NCI-H446 treated with DMSO at 0.1 percent for 48 hours (cell line): ENCODE measurements at regions not wholly inside any gene's neighbourhood (a gene's known extent, or its start where the extent isn't known, plus 50 kb on each side); places are given as distances from the start of the nearest gene placed in this dataset.
"Not testable (repeated sequence)": the region's sequence is repeated elsewhere in the genome, so short reads cannot be mapped to it uniquely, and the experiment has no call there.

Experiments used
- DNase-seq: peaks from one replicate; lab custom pipeline; 2025; lab: John Stamatoyannopoulos, UW

DNA sequence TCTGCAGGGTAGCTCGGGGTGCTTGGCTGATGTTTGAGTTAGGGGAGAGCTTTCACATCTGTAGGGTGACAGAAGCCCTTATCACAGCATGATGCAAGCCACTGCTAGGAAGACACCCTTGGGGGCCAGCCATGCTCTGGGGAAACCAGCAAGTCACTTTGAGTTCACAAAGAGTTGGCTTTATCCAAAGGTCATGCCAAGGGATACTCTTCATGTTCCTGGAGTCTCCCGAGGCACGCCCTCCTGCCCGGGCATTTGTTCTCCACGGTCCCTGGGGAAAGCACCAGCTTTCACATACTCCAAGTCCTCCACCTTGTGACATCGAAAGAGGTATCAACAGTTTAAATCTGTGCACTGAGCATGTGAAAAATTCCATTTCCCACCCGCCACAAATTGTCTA lies 227.7 kb downstream of the VAPA start:
- no peak for DNase-seq

- no peak for DNase-seq
These were observed 228.2 kb downstream of the VAPA start for GRCh38 chr18:10142056-10142455.

DNA sequence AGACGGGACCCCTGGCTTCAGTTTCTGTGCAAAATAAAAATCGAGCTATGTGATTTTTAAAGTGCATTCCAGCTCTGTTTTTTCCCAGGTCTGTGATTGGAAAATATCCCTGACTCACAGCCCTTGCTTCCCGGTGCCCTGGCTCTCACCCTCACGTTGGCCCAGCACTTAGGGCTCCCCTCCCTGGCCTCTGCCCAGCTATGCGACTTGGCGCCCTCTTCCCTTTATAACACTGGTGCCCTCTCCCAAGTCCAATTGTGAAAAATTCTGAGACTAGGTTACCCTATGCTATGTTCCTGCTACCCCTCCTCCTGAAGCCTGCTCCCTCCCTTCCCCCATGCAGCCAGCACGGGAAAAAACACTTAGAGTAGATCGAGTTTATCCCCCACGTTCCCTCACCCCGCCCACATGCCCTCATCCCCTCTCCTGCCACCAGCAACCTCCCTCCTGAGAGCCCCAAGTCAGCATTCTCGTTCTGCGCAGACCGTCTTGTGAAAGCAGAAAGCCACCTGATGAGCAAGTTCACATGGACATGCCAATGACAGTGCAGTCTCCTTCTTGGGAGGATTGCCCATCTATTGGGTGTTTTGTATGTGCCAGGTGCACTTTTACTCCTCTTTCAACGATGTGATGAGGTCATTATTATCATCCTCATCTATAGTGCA lies 228.8 kb downstream of the VAPA start:
- DNase-seq = no peak

DNA sequence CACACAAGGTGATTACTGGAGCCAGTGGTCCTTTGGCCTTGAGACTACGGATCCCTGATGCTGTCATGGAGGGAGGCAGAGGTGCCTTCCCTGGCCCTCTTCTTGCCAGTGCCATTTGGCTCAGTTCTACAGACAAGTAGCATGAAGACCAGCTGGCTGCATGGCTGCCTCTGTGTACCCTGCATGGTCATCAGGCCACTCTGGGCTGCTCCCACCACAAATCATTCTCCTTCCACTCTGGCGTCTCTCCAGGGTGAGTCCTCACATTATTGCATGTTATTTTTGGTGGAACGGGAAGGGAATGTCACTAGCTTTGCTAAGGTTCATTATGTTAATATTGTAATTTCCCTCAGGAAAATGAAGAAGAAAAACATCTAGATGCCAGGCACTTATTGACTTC lies 229.8 kb downstream of the VAPA start:
- DNase-seq = no peak

DNA sequence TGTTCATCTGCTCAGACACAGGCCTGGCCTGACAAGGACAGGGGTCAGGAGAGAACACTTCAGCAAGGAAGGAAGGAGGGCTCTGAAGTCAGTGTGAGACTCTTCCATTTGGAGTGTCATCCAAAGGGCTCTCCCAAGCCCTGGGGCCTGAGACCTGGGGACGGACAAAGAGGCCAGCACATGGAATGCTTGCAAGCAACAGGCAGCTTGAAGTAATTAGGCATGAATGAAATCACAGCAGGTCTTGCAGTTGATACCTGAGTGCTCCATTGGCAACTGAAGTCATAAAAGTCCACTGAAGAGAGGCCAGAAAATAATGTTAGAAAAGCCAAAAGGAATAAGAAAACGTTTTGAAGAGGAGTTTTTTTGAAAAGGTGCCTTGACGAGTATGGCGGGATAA lies 231.7 kb downstream of the VAPA start:
- DNase-seq = no peak

DNA sequence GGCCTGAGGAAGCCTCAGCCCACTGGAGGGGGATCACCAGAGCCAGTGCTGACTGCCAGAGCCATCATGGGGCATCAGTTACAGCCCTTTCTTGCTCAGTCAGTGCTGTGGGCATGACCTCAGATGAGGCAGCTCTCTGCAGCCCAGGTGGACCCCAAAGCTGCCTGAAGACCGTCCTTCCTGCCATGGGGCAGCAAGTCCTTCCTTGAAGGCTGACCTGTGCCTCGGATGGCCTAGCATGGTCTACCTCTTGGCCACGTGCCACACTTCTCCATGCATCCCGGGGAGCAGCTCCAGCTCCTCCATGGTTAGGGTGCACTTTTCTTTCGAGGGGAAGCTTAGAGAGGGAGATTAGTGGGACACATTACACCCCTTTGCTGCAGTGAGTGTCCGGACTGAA lies 233.4 kb downstream of the VAPA start:
- DNase-seq = no peak

GRCh38 chr18:10147752-10148151 lies 233.9 kb downstream of the VAPA start:
- no peak for DNase-seq

GRCh38 chr18:10148189-10148929 lies 234.5 kb downstream of the VAPA start:
- DNase-seq = no peak

DNA sequence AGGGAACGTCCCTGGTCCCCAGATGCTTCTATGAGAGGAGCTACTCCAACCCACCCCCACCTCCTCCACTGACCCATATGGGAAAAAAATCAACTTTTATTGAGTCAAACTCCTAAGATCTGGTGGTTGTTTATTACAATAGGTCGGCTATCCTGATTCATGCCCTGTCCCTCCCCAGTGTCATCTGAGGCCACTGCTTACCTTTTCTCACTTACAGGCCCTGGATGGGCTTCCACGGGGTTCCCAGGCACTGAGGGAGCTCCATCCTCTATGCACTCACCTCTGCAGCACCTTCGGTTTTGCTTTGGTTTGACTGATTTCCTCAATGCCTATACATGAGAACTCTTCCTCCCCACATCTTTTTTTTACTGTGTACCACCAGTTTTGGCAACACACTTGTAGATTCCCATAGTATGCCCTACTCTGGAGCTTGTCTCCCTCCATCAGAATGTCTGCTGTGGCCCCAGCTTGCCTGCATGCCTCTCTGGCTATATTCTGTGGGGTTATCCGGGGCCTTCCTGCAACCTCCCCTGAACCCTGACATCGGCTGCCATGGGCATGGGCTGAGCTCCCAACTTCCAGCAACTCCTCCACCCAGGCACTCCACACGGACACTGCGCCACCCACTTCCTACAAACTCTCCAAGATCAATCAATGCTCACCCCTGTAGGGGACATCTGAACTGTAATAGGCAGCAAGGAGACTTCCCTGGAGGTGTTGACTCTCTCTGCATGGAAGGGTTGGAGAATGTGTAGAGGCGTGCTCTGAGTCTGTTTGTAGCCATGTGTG lies 236.1 kb downstream of the VAPA start:
- no peak for DNase-seq

DNA sequence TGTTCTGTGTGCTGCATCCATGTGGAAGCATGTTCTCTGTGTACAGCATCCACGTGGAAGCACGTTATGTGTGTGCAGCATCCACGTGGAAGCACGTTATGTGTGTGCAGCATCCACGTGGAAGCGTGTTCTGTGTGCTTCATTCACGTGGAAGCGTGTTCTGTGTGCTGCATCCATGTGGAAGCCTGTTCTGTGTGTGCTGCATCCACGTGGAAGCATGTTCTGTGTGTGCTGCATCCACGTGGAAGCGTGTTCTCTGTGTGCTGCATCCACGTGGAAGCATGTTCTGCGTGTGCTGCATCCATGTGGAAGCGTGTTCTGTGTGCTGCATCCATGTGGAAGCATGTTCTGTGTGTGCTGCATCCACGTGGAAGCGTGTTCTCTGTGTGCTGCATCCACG lies 236.8 kb downstream of the VAPA start:
- DNase-seq = not testable (repeated sequence)

GRCh38 chr18:10152475-10152874 lies 238.7 kb downstream of the VAPA start:
- DNase-seq = no peak

DNA sequence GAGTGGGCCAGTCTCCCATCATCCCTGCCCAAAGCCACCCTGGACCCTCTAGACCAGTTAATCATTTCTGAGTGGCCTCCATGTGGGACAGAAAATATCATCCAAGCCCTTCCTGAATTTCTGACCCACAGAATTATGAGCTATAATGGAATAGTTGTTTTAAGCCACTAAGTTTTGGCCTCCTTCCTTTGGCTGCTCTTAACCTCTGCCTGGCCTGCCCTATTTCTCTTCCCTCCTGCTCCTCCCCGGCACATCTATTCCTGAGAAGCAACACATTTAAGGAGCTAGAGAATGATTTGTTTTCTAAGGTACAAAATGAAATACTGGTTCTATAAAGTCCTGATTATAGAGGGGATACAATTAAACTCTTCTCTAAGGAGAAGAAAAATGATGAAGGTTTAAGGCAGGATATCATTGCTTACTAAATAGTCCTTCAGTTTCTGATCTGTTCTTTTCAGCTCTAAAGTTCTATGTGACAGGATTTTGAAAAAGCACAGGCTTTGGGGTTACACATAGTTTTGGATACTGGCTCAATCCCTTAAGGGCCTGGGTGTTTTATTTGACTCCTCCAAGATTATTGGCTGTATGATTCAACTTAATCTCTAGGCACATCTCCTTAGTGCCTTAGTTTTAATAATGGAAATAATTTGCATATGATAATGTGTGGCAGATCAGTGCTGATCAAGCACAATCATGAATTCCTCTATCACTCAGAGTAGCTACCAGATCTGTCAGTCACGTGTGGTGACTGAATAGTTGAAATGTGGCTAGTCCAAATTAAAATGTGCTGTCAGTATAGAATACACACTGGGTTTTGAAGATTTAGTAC lies 240.3 kb downstream of the VAPA start:
- no peak for DNase-seq

GRCh38 chr18:10157706-10158105 lies 243.9 kb downstream of the VAPA start:
- DNase-seq = no peak

GRCh38 chr18:10160251-10160650 lies 246.4 kb downstream of the VAPA start:
- no peak for DNase-seq

DNA sequence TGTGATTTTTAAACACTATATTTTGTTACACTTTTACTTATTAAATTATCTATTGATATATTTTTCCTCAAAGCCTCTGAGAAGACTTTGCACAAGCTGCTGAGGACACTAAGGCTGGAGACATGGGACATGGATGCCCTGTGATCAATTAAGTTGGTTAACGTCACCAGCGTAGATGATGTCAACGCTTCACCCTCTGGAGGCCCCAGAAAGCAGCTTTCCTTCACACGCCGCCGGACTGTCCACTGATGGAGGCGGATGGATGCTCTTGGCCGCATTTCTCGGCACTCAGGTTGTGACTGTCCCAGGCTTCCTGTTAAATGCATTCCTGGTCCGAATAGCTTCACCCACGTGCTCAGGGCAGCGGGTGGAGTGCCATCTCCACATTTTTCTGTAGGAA lies 247.5 kb downstream of the VAPA start:
- no peak for DNase-seq

- no peak for DNase-seq
These were observed 248.5 kb downstream of the VAPA start for GRCh38 chr18:10162340-10162739.

- DNase-seq = no peak
These were observed 250.7 kb downstream of the VAPA start for GRCh38 chr18:10164271-10165071.

GRCh38 chr18:10166164-10166807 lies 252.5 kb downstream of the VAPA start:
- DNase-seq = no peak

DNA sequence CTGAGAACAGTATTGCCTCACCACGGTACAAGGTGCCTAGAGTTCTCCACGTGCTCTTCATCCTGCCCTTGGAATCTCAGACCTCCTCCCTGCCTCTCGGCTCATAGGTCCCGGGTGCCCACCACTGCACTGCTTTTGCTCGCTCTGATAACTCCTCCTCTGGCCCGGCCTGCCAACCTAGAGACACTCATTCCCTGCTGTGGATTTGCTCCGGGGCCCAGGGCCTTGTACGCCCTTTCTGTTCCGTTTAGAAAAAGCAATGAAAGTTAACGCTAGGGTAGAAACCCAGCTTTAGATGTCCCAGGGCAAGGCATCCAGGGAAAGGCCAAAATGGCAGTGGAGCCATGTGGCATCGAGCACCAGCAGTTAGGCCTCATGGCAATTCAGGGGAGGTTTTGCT lies 253.9 kb downstream of the VAPA start:
- no peak for DNase-seq

DNA sequence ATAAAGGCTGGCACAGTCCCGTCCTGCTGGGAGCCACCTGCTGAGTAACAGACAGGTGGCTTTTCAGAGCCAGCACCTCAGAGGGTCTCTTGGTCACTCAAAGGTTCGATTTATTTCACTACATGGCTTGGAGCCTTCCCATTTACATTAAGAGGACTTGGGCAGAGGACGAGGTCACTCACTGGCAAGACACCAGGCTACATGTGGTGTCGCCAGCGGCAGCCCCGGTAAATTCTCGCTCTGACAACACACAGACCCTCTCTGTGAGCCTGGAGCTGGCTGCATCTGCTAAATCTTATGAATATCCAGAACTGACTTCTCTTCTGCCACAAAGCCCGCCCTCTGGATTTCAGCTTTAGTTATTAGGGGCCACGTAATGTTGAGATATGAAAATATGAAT lies 254.7 kb downstream of the VAPA start:
- DNase-seq = no peak

DNA sequence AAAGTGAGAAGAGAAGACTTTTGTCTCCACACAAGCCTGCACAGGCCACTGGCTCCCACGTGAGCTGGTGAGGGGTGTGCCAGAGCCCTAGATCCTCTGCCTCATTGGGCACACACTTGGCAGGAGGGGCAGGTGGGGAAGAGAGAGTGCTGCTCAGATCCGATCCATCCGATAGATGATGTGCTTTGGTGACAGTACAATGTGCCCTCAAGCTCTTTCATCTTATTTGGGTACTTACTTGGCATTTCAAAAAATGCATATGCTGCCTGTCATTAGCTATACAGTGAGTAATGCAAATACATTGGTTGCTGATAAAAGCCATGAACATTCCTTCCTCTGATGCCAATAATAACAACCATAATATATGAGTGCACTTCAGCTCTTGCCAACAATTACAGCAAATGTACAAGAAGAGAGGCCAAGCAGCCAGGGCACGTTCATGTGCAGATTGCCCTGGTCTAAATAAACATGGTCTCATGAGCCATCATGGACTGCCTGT lies 255.3 kb downstream of the VAPA start:
- DNase-seq = peak; percentile 82
